HG03457 (cell line): ENCODE measurements at regions not wholly inside any gene's neighbourhood (a gene's known extent, or its start where the extent isn't known, plus 50 kb on each side); places are given as distances from the start of the nearest gene placed in this dataset.
"Not testable (repeated sequence)": the region's sequence is repeated elsewhere in the genome, so short reads cannot be mapped to it uniquely, and the experiment has no call there.

Experiments used
- ATAC-seq: cut with Tn5 transposase; IDR thresholded peaks from one replicate; pipeline ENCODE4 v1.9.1; 2021; ENCODE audit warnings: moderate number of reproducible peaks; ENCODE audit not compliant: unreplicated experiment

- ATAC-seq, result no peak
These were observed 407.5 kb downstream of the SPRY2 start for GRCh38 chr13:79933389-79933788.

DNA sequence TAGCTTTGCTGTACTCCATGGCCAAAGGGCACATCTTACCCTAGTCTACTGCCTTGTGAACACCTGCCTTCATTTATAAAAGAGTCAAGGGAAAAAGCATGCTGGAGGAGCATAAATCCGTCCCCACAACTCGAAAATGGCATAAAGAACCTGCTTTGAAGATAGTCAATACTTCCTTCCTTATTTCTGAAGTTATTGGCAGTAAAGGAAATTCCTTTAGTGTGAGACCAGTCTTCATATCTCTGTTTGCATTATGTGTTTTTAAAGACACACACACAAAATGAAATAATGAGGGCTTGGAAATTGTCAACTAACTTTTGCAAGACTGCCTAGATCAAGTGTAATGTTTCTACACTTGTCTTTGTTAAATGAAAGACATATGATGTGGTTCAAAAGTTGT lies 408.4 kb downstream of the SPRY2 start:
- ATAC-seq, result no peak

DNA sequence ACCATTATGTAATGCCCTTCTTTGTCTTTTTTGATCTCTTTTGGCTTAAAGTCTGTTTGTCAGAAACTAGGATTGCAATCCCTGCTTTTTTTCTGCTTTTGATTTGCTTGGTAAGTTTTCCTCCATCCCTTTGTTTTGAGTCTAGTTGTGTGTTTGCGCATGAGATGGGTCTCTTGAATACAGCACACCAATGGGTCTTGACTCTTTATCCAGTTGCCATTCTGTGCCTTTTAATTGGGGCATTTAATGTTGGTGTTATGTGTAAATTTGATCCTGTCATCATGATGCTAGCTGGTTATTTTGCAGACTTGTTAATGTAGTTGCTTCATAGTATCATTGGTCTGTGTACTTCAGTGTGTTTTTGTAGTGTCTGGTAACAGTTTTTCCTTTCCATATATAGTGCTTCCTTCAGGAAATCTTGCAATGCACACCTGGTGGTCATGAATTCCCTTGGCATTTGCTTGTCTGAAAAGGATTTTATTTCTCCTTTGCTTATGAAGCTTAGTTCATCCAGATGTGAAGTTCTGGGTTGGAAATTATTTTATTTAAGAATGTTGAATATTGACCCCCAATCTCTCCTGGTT lies 416.9 kb downstream of the SPRY2 start:
- ATAC-seq, result not testable (repeated sequence)

DNA sequence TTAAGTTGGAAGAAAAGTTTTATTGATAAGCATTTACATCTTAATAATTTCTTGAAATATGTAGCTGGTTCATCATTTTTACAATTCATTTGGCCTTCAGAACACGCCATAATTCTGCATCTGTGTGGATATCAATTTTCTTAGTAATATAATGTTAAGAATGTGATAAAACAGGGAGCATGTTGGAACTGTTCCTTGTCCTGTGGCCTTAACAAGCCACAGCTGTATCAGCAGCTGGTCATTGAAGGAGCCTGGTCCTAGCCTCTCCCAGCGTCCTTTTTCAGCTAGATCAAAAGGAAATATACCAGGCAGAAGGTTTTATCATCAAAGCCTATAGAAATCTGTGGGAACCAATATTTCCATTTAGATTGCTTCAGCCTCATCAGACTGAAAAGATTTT lies 421.8 kb downstream of the SPRY2 start:
- ATAC-seq, result no peak

DNA sequence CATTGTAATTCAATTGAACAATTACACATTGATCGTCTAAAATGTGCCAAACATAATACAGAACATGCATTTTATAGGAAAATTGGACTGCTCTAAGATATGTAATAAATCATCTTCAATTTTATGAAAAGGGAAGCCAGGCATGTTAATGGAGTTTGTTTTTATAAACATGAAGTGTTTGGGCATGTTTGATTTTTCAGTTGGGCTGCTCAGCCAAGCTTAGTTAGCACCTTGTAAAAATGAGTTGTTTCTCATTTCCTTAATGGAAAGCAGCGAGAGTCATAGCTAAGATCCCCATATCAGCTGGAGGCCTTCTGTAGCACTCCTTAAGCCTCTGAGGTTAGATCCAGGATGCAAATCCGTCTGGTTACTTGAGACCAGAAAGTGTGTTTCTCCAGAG lies 422.3 kb downstream of the SPRY2 start:
- ATAC-seq, result no peak

- ATAC-seq, result no peak
These were observed 423.3 kb downstream of the SPRY2 start for GRCh38 chr13:79917628-79918027.

GRCh38 chr13:79915114-79915811 lies 425.7 kb downstream of the SPRY2 start:
- no peak for ATAC-seq

GRCh38 chr13:79913141-79913827 lies 427.6 kb downstream of the SPRY2 start:
- ATAC-seq, result no peak

- ATAC-seq, result no peak
These were observed 428.5 kb downstream of the SPRY2 start for GRCh38 chr13:79912403-79912802.

- no peak for ATAC-seq
These were observed 429.9 kb downstream of the SPRY2 start for GRCh38 chr13:79910875-79911540.

DNA sequence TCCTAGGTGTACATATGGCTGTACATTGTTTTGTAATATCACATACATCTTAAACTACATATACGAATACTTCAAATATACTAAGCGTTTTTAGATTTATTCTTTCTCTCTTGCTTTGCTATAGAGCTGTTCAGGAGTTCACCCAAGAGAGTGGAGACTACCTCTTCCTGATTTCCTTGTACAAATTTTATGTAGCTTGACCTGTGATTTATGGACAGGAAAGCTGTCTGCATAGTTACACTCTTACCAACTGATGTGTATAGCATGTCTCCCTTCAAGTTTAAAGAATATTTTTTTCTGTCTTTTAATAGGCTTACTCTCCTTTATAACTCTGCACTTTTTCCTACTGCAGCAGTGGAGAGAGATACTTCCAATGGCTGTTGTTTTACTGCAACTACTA lies 428.7 kb downstream of the NDFIP2 start:
- ATAC-seq, result no peak

DNA sequence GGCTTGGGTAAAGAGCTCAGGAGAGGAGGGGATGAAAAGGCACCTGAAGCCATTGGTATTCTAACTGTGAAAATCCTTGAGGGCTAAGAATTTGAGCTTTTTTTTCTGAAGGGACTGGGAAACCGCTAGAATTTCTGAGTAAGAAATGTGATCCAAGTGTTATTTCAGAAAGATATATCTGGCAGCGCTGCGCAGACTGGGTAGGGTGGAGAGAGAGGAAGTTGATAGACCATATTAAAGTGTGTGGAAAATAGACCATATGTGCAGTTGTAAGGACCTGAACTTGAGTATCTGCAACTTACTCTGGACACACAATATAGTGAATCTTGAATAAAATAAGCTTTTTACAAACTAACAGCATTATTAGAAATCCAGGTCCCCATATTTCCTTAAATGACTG lies 427.4 kb downstream of the NDFIP2 start:
- no peak for ATAC-seq

GRCh38 chr13:79907527-79907926 lies 426.6 kb downstream of the NDFIP2 start:
- no peak for ATAC-seq

GRCh38 chr13:79906345-79906744 lies 425.4 kb downstream of the NDFIP2 start:
- ATAC-seq, result no peak

DNA sequence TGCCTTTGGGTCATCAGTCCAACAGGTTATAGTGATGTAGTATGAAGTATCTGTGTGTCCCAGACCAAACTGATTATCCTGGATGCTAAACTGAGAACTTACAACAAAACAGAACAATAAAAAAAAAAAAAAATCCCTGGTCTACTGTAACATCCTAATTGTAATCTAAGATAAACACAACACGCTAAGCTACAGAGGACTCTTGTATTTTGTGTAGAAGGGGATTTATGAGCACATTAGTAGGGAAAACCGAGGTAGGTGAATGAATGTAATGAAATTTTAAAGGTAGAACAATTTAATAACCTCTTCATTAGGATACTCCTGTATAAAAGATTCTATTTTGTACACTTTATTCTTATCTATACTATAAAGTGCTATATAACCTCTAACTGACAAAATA lies 424.1 kb downstream of the NDFIP2 start:
- ATAC-seq, result no peak

DNA sequence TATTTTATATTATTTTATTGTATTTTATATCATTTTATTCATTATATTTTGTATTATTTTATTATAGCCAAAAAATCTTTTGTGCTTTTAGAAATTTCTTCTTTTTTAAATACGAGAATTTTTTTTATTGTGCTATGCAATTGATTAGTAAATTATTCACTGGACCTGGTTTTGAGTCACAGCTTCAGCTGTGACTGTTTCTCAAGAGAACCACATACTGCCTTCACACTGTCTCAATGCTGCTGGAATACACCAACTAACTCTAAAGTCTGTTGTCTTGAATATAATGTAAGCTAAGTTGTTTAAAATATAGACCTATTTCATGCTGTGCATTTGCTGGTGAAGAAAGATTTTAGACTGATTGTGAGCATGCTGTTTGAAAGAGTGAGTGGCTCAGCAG lies 423.6 kb downstream of the NDFIP2 start:
- ATAC-seq, result no peak

DNA sequence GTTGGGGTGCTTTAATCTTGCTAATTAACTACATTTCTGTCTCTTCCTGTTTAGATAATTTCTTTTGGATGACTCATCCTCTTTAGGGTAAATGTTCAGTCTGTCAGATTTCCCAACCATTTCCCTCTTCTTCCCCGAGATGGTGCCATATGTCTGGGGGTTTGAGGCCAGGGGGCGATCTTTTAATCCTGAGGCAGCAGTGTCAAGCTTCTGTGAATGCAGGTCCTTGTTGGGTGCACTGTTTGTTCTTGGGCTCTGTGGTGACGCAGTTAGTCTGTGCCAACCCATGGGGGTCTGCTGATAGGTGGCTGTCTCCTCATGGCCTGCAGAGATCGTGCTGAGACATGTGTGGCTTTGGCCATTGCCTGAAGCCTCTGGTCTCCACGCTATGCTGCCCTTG lies 420.4 kb downstream of the NDFIP2 start:
- ATAC-seq, result no peak

GRCh38 chr13:79900356-79900755 lies 419.4 kb downstream of the NDFIP2 start:
- ATAC-seq, result no peak

GRCh38 chr13:79898996-79899395 lies 418.0 kb downstream of the NDFIP2 start:
- no peak for ATAC-seq

DNA sequence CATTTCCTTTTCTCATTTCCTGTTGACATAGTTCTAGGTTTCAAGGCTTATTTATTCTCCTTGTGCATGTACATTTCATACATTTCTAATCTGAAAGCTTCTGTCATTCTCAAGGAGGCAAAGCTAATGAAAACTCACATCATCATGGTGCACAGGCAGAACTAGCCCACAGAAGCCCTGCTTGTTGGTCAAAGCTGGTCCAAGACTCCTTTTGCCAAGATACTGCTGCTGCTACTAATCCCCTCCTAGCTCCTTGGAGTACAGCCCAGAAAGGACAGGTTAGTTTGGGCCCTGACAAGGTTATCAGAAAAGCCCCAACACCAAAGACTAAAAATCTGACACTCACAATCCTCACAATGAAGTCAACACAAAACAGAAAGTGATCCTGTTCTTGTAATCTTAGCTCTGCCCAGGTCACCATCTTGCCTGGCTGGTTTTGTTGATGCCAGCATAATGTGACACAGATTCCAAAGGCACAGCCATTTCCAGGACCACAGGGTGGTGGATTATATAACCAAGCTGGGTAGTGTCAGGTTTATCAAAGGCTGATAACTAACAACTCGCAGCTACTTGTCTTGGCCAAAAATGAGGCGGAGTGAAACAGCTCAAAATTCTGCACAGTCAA lies 417.4 kb downstream of the NDFIP2 start:
- ATAC-seq, result no peak

DNA sequence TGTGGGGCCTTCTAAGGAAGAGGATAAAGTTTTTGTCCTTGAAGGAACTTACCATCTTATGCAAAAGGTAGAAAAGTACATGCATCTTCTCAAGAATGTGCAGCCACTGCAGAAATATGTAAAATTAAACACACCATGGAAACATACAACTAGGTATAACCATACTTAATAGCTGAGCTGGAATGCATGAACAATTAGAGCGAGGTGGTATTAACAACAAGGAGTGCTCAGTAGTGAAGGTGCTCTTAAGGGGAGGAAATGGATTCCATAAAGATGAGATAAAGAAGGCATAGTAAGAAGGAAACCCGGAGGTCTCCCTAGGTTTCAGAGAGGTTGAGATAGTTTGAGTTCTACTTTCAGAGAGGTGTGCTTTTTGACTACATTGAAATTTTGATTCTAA lies 415.9 kb downstream of the NDFIP2 start:
- no peak for ATAC-seq
